Epithelial cell of esophagus (primary cell): ENCODE measurements at regions not wholly inside any gene's neighbourhood (a gene's known extent, or its start where the extent isn't known, plus 50 kb on each side); places are given as distances from the start of the nearest gene placed in this dataset.

Source experiments
- DNase-seq: peaks from one replicate; pipeline ENCODE4 v3.0.0; 2010; ENCODE audit warnings: low read depth
- H3K4me3 ChIP-seq: 2 replicates; pipeline ENCODE4 v1.5.1; 2011; ENCODE audit warnings: mild to moderate bottlenecking, low read length, control low read depth
- CTCF ChIP-seq: IDR thresholded peaks from 2 replicates; pipeline ENCODE4 v1.5.1; 2011; ENCODE audit warnings: low read depth, mild to moderate bottlenecking, low read length, control low read depth, inconsistent platforms; ENCODE audit not compliant: insufficient read depth; ENCODE audit errors: missing control alignments

- DNase-seq: no peak
- H3K4me3 ChIP-seq: no peak overlapping the region
- no peak for TF ChIP-seq CTCF
Observed at GRCh38 chr12:115630136-115630535, 647.4 kb downstream of the MED13L start.

- DNase-seq: no peak
- TF ChIP-seq CTCF: no peak
- H3K4me3 ChIP-seq: no peak overlapping the region
Observed at GRCh38 chr12:115626210-115626609, 651.3 kb downstream of the MED13L start.

- DNase-seq: no peak
- TF ChIP-seq CTCF: no peak
- H3K4me3 ChIP-seq: no peak overlapping the region
Observed at GRCh38 chr12:115623764-115624334, 653.6 kb downstream of the MED13L start.

- no peak for DNase-seq
- TF ChIP-seq CTCF: no peak
- no peak overlapping the region for H3K4me3 ChIP-seq
Observed at GRCh38 chr12:115623275-115623674, 654.2 kb downstream of the MED13L start.

GRCh38 chr12:115620816-115621215, 656.7 kb downstream of the MED13L start:
- TF ChIP-seq CTCF: no peak
- no peak for DNase-seq
- H3K4me3 ChIP-seq: no peak overlapping the region

- no peak for TF ChIP-seq CTCF
- no peak for DNase-seq
- no peak overlapping the region for H3K4me3 ChIP-seq
Observed at GRCh38 chr12:115619889-115620288, 657.6 kb downstream of the MED13L start.

- no peak overlapping the region for H3K4me3 ChIP-seq
- no peak for DNase-seq
- TF ChIP-seq CTCF: no peak
Observed at GRCh38 chr12:115619061-115619460, 658.4 kb downstream of the MED13L start.
